OCI-M2 (cell line): ENCODE measurements at regions not wholly inside any gene's neighbourhood (a gene's known extent, or its start where the extent isn't known, plus 50 kb on each side); places are given as distances from the start of the nearest gene placed in this dataset.

Experiments
- DNase-seq: peaks from one replicate; lab custom pipeline; 2025; ENCODE audit not compliant: unreplicated experiment; lab: John Stamatoyannopoulos, UW

- DNase-seq = no peak
Observed at GRCh38 chr1:59078070-59078800, 218.7 kb upstream of the FGGY start.

GRCh38 chr1:59078866-59079265 is 218.0 kb upstream of the FGGY start:
- no peak for DNase-seq

GRCh38 chr1:59079434-59080140 is 217.3 kb upstream of the FGGY start:
- DNase-seq = no peak

GRCh38 chr1:59081181-59081580 is 215.7 kb upstream of the FGGY start:
- no peak for DNase-seq

GRCh38 chr1:59081795-59082194 is 215.1 kb upstream of the FGGY start:
- DNase-seq = no peak

GRCh38 chr1:59083946-59084865 is 212.7 kb upstream of the FGGY start:
- DNase-seq = no peak

- no peak for DNase-seq
Observed at GRCh38 chr1:59085101-59085500, 211.8 kb upstream of the FGGY start.

- no peak for DNase-seq
Observed at GRCh38 chr1:59089036-59089798, 207.7 kb upstream of the FGGY start.

GRCh38 chr1:59089922-59090457 is 206.9 kb upstream of the FGGY start:
- no peak for DNase-seq

GRCh38 chr1:59092126-59092525 is 204.8 kb upstream of the FGGY start:
- DNase-seq = no peak

- no peak for DNase-seq
Observed at GRCh38 chr1:59094001-59094400, 202.9 kb upstream of the FGGY start.

GRCh38 chr1:59096501-59096900 is 200.4 kb upstream of the FGGY start:
- peak; percentile 63 for DNase-seq

- DNase-seq = no peak
Observed at GRCh38 chr1:59098655-59099054, 198.2 kb upstream of the FGGY start.

GRCh38 chr1:59100708-59101374 is 196.1 kb upstream of the FGGY start:
- DNase-seq = no peak

- DNase-seq = no peak
Observed at GRCh38 chr1:59101518-59101917, 195.4 kb upstream of the FGGY start.

- DNase-seq = no peak
Observed at GRCh38 chr1:59103457-59103856, 193.4 kb upstream of the FGGY start.

GRCh38 chr1:59104191-59104760 is 192.6 kb upstream of the FGGY start:
- no peak for DNase-seq

GRCh38 chr1:59105548-59106507 is 191.1 kb upstream of the FGGY start:
- DNase-seq = no peak

GRCh38 chr1:59107516-59107915 is 189.4 kb upstream of the FGGY start:
- DNase-seq = no peak
